ENCODE measurements at regions not wholly inside any gene's neighbourhood (a gene's known extent, or its start where the extent isn't known, plus 50 kb on each side); places are given as distances from the start of the nearest gene placed in this dataset.
"Not testable (repeated sequence)": the region's sequence is repeated elsewhere in the genome, so short reads cannot be mapped to it uniquely, and the experiment has no call there.

GRCh38 chr2:239720361-239721360 lies 304.5 kb downstream of the NDUFA10 start:
- CTCF ChIA-PET = no interaction called here
- Mint-ChIP-seq H3K4me1 (no peaks in the 10 kb centered on the region), H3K27me3 (no peaks in the 10 kb centered on the region), H3K9me3 (peaks cover 0 to 4% (median 3%) of the 10 kb centered on the region in 3 donors), H3K27ac (no peak overlapping the region), H3K36me3 (no peaks in the 10 kb centered on the region), H3K4me3 (no peak overlapping the region)
- Histone ChIP-seq H3K4me1 (ENCODE audit: control insufficient read depth in 1 of 2, extremely low read depth in 1 of 2, insufficient read depth in 2 of 2, low read length in 2 of 2) (no peaks in the 10 kb centered on the region), H3K9me3 (no peaks in the 10 kb centered on the region), H3K27me3 (replicated peaks in 1 of 2; ENCODE audit: control insufficient read depth in 2 of 2, extremely low read depth in 1 of 2, insufficient read depth in 2 of 2, low read length in 1 of 2) (peaks cover 0 to under 1% of the 10 kb centered on the region in 2 experiments), H3K27ac (ENCODE audit: low read length) (no peak overlapping the region), H3K4me3 (ENCODE audit: control insufficient read depth in 1 of 2, extremely low read depth in 1 of 2, low read length in 1 of 2) (no peak overlapping the region), H3K36me3 (ENCODE audit: control insufficient read depth in 2 of 2, extremely low read depth in 1 of 2, insufficient read depth in 1 of 2, low read length in 1 of 2) (no peaks in the 10 kb centered on the region)
- WGBS (ENCODE audit: insufficient coverage) = 88% methylated on average over 26 of the region's 27 CpGs
- no peak for ATAC-seq (replicated peaks in 1 of 4)
- POLR2A ChIA-PET = no interaction called here
- no peak for DNase-seq

GRCh38 chr2:239719791-239720360 lies 305.3 kb downstream of the NDUFA10 start:
- Mint-ChIP-seq H3K27ac (no peak overlapping the region), H3K36me3 (no peaks in the 10 kb centered on the region), H3K4me3 (no peak overlapping the region), H3K4me1 (no peaks in the 10 kb centered on the region), H3K27me3 (no peaks in the 10 kb centered on the region), H3K9me3 (peaks cover 0 to 5% (median 4%) of the 10 kb centered on the region in 3 donors)
- Histone ChIP-seq H3K36me3 (ENCODE audit: control insufficient read depth in 2 of 2, extremely low read depth in 1 of 2, insufficient read depth in 1 of 2, low read length in 1 of 2) (no peaks in the 10 kb centered on the region), H3K27ac (ENCODE audit: low read length) (no peak overlapping the region), H3K4me3 (ENCODE audit: control insufficient read depth in 1 of 2, extremely low read depth in 1 of 2, low read length in 1 of 2) (no peak overlapping the region), H3K27me3 (replicated peaks in 1 of 2; ENCODE audit: control insufficient read depth in 2 of 2, extremely low read depth in 1 of 2, insufficient read depth in 2 of 2, low read length in 1 of 2) (peaks cover 0 to 4% of the 10 kb centered on the region in 2 experiments), H3K4me1 (ENCODE audit: control insufficient read depth in 1 of 2, extremely low read depth in 1 of 2, insufficient read depth in 2 of 2, low read length in 2 of 2) (no peaks in the 10 kb centered on the region), H3K9me3 (no peaks in the 10 kb centered on the region)
- WGBS (ENCODE audit: insufficient coverage) = 69% methylated on average over 3 of the region's 9 CpGs
- DNase-seq (no peak), ATAC-seq (replicated peaks in 1 of 4) (no peak)
- CTCF ChIA-PET = no interaction called here
- POLR2A ChIA-PET = no interaction called here

GRCh38 chr2:239718991-239719390 lies 306.2 kb downstream of the NDUFA10 start:
- H3K4me3 ChIP-seq (ENCODE audit: control insufficient read depth in 1 of 2, extremely low read depth in 1 of 2, low read length in 1 of 2); CTCF ChIA-PET; H3K36me3 ChIP-seq (ENCODE audit: control insufficient read depth in 2 of 2, extremely low read depth in 1 of 2, insufficient read depth in 1 of 2, low read length in 1 of 2); H3K4me1 Mint-ChIP-seq; H3K4me1 ChIP-seq (ENCODE audit: control insufficient read depth in 1 of 2, extremely low read depth in 1 of 2, insufficient read depth in 2 of 2, low read length in 2 of 2); DNase-seq; H3K4me3 Mint-ChIP-seq; H3K9me3 ChIP-seq; H3K27me3 ChIP-seq (replicated peaks in 1 of 2; ENCODE audit: control insufficient read depth in 2 of 2, extremely low read depth in 1 of 2, insufficient read depth in 2 of 2, low read length in 1 of 2); H3K27me3 Mint-ChIP-seq; POLR2A ChIA-PET; H3K27ac ChIP-seq (ENCODE audit: low read length); ATAC-seq (replicated peaks in 1 of 4); H3K27ac Mint-ChIP-seq; H3K36me3 Mint-ChIP-seq: not testable (repeated sequence)
- 88% methylated on average over 6 of the region's 6 CpGs for WGBS (ENCODE audit: insufficient coverage)
- H3K9me3 Mint-ChIP-seq = peaks cover 4 to 12% (median 6%) of the 10 kb centered on the region in 3 donors

- no peak overlapping the region for H3K27ac Mint-ChIP-seq
- Histone ChIP-seq H3K4me1 (ENCODE audit: control insufficient read depth in 1 of 2, extremely low read depth in 1 of 2, insufficient read depth in 2 of 2, low read length in 2 of 2) (no peaks in the 10 kb centered on the region), H3K9me3 (peaks cover 4% of the 10 kb centered on the region), H3K4me3 (ENCODE audit: control insufficient read depth in 1 of 2, extremely low read depth in 1 of 2, low read length in 1 of 2) (no peak overlapping the region), H3K27me3 (replicated peaks in 1 of 2; ENCODE audit: control insufficient read depth in 2 of 2, extremely low read depth in 1 of 2, insufficient read depth in 2 of 2, low read length in 1 of 2) (peaks cover 0 to 9% of the 10 kb centered on the region in 2 experiments), H3K27ac (ENCODE audit: low read length) (no peak overlapping the region), H3K36me3 (ENCODE audit: control insufficient read depth in 2 of 2, extremely low read depth in 1 of 2, insufficient read depth in 1 of 2, low read length in 1 of 2) (no peaks in the 10 kb centered on the region)
- peaks cover 9 to 22% (median 19%) of the 10 kb centered on the region in 3 donors for H3K9me3 Mint-ChIP-seq
- peaks cover 10% of the 10 kb centered on the region for H3K36me3 Mint-ChIP-seq
- H3K4me3 Mint-ChIP-seq = no peak overlapping the region
- ATAC-seq (replicated peaks in 1 of 4) (no peak), DNase-seq (peak in 1 of 35 experiments; percentile 17)
- ChIA-PET POLR2A (no interaction called here), CTCF (no interaction called here)
- peaks cover 3% of the 10 kb centered on the region in 2 donors for H3K27me3 Mint-ChIP-seq
- H3K4me1 Mint-ChIP-seq = no peaks in the 10 kb centered on the region
- WGBS (ENCODE audit: insufficient coverage) = 92% methylated on average over 16 of the region's 22 CpGs
Observed at GRCh38 chr2:239717706-239718105, 307.4 kb downstream of the NDUFA10 start.

GRCh38 chr2:239717319-239717675 lies 307.8 kb downstream of the NDUFA10 start:
- H3K4me1 ChIP-seq (ENCODE audit: control insufficient read depth in 1 of 2, extremely low read depth in 1 of 2, insufficient read depth in 2 of 2, low read length in 2 of 2) = no peaks in the 10 kb centered on the region
- peaks cover 4% of the 10 kb centered on the region for H3K9me3 ChIP-seq
- no peaks in the 10 kb centered on the region for H3K36me3 ChIP-seq (ENCODE audit: control insufficient read depth in 2 of 2, extremely low read depth in 1 of 2, insufficient read depth in 1 of 2, low read length in 1 of 2)
- ChIA-PET CTCF (no interaction called here), POLR2A (no interaction called here)
- Mint-ChIP-seq H3K9me3 (peaks cover 9 to 24% (median 22%) of the 10 kb centered on the region in 3 donors), H3K27me3 (peaks cover 3 to 6% of the 10 kb centered on the region in 2 donors), H3K4me3 (no peak overlapping the region), H3K36me3 (peaks cover 10% of the 10 kb centered on the region), H3K27ac (no peak overlapping the region), H3K4me1 (no peaks in the 10 kb centered on the region)
- WGBS (ENCODE audit: insufficient coverage) = 40% methylated on average over 2 of the region's 3 CpGs
- H3K4me3 ChIP-seq (ENCODE audit: control insufficient read depth in 1 of 2, extremely low read depth in 1 of 2, low read length in 1 of 2) = no peak overlapping the region
- DNase-seq (peak in 1 of 35 experiments; percentile 7), ATAC-seq (replicated peaks in 1 of 4) (no peak)
- H3K27me3 ChIP-seq (replicated peaks in 1 of 2; ENCODE audit: control insufficient read depth in 2 of 2, extremely low read depth in 1 of 2, insufficient read depth in 2 of 2, low read length in 1 of 2) = peaks cover 0 to 13% of the 10 kb centered on the region in 2 experiments
- H3K27ac ChIP-seq (ENCODE audit: low read length) = no peak overlapping the region

GRCh38 chr2:239716536-239717318 lies 308.4 kb downstream of the NDUFA10 start:
- peaks cover 4 to 9% of the 10 kb centered on the region in 2 donors for H3K27me3 Mint-ChIP-seq
- Histone ChIP-seq H3K27me3 (replicated peaks in 1 of 2; ENCODE audit: control insufficient read depth in 2 of 2, extremely low read depth in 1 of 2, insufficient read depth in 2 of 2, low read length in 1 of 2) (peaks cover 0 to 19% of the 10 kb centered on the region in 2 experiments), H3K27ac (ENCODE audit: low read length) (no peak overlapping the region), H3K4me3 (ENCODE audit: control insufficient read depth in 1 of 2, extremely low read depth in 1 of 2, low read length in 1 of 2) (no peak overlapping the region), H3K4me1 (ENCODE audit: control insufficient read depth in 1 of 2, extremely low read depth in 1 of 2, insufficient read depth in 2 of 2, low read length in 2 of 2) (no peaks in the 10 kb centered on the region), H3K36me3 (ENCODE audit: control insufficient read depth in 2 of 2, extremely low read depth in 1 of 2, insufficient read depth in 1 of 2, low read length in 1 of 2) (no peaks in the 10 kb centered on the region), H3K9me3 (peaks cover 4% of the 10 kb centered on the region)
- CTCF ChIA-PET = no interaction called here
- H3K4me1 Mint-ChIP-seq = no peaks in the 10 kb centered on the region
- no peak overlapping the region for H3K27ac Mint-ChIP-seq
- WGBS (ENCODE audit: insufficient coverage) = 89% methylated on average over 10 of the region's 16 CpGs
- peaks cover 11% of the 10 kb centered on the region for H3K36me3 Mint-ChIP-seq
- no peak for ATAC-seq (replicated peaks in 1 of 4)
- no peak overlapping the region for H3K4me3 Mint-ChIP-seq
- H3K9me3 Mint-ChIP-seq = peaks cover 9 to 24% (median 22%) of the 10 kb centered on the region in 3 donors
- POLR2A ChIA-PET = no interaction called here
- DNase-seq = peak in 1 of 35 experiments; percentile 2
